Lower leg skin (tissue), 4 donors: ENCODE measurements at regions not wholly inside any gene's neighbourhood (a gene's known extent, or its start where the extent isn't known, plus 50 kb on each side); places are given as distances from the start of the nearest gene placed in this dataset.

ENCODE experiments used
- DNase-seq, 2 donors: peaks; one replicate each; pipeline ENCODE4 v3.0.0-alpha.2; 2019; ENCODE audit warnings: low spot score in 2 of 2
- H3K4me3 ChIP-seq: fragments of 200-600 bp; sonication (generic); 2 replicates; pipeline ENCODE4 v1.5.1; 2017; ENCODE audit warnings: mild to moderate bottlenecking, low read depth; ENCODE audit not compliant: poor library complexity, severe bottlenecking
- POLR2A ChIP-seq, 2 donors: fragments of 450-650 bp; IDR thresholded peaks; one replicate each; pipeline ENCODE4 v1.6.1; 2016 to 2017; ENCODE audit warnings: antibody characterized with exemption in 2 of 2, mild to moderate bottlenecking in 1 of 2, moderate library complexity in 1 of 2
- WGBS, 2 donors: methylation state at CpG; one replicate each; pipeline ENCODE4 v1.1.5; 2018; 5-methylcytosine and 5-hydroxymethylcytosine counted together
- intact Hi-C: fragments of 100-400 bp; cut with DNase I; formaldehyde crosslinking; loops from one replicate; pipeline ENCODE4 v1.15.0; 2023; ENCODE audit warnings: low total_unique reads
- TF ChIP-seq, protein P1 (sequence below), 3 donors: fragments of 450-650 bp; IDR thresholded peaks; one replicate each; pipeline ENCODE4 v1.5.1; 2016; ENCODE audit warnings: antibody characterized with exemption in 3 of 3, mild to moderate bottlenecking in 3 of 3, moderate library complexity in 2 of 3

DNA sequence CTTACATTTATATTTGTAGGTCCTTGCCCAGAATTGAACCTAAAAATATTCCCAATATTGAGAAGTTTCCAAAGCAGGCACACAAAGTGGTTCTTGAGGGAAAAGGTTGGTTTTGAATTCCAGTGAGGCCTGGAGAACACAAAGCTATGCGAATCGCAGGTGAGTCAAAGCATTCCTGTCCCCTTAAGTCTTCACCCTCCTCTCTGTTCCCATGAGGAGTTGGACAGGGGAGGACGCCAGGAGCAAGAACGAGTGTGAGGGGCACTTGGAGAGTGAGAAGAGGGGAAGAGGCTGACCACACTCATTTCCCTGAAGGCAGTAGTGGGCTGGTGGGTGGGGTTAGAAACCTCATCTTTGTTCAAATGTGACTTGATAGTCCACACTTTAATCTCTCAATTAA, 185.8 kb upstream of the EOMES start:
- 70 to 75% methylated on average over 4 of the region's 4 CpGs for WGBS, 2 donors
- intact Hi-C loops, result no loop called here
- H3K4me3 ChIP-seq, result no peak overlapping the region

GRCh38 chr3:27910456-27910855, 188.3 kb upstream of the EOMES start:
- WGBS, 2 donors, result 32 to 41% methylated on average over 4 of the region's 4 CpGs
- TF ChIP-seq, protein P1, sequence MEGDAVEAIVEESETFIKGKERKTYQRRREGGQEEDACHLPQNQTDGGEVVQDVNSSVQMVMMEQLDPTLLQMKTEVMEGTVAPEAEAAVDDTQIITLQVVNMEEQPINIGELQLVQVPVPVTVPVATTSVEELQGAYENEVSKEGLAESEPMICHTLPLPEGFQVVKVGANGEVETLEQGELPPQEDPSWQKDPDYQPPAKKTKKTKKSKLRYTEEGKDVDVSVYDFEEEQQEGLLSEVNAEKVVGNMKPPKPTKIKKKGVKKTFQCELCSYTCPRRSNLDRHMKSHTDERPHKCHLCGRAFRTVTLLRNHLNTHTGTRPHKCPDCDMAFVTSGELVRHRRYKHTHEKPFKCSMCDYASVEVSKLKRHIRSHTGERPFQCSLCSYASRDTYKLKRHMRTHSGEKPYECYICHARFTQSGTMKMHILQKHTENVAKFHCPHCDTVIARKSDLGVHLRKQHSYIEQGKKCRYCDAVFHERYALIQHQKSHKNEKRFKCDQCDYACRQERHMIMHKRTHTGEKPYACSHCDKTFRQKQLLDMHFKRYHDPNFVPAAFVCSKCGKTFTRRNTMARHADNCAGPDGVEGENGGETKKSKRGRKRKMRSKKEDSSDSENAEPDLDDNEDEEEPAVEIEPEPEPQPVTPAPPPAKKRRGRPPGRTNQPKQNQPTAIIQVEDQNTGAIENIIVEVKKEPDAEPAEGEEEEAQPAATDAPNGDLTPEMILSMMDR (IDR thresholded peaks at IDR 0.05), result no peak
- no peak for TF ChIP-seq POLR2A (IDR thresholded peaks at IDR 0.05)

More for the DNA sequence above, 185.8 kb upstream of the EOMES start:
- no peak for DNase-seq
- TF ChIP-seq, protein P1 (IDR thresholded peaks at IDR 0.05), result no peak
- no peak for TF ChIP-seq POLR2A (IDR thresholded peaks at IDR 0.05)

DNA sequence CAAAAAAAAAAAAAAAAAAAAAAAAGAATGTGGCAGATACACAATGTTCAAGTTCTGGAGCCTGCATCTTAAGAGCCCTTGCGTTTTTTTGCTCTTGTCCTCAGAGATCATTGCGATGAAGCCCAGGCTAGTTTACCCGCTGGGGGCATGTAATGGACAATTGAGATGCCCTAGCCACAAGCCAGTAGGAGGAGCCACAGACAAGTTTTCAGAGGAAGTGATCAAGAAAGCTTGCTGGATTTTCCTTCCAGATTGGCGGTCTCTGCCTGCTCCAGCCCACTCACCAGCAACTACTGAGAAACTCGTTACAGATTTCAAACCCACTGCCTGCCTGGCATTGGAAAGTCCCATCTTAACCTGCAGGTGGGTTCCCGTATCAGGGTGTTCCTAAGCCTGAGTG, 192.1 kb upstream of the EOMES start:
- intact Hi-C loops, result no loop called here

More at GRCh38 chr3:27910456-27910855, 188.3 kb upstream of the EOMES start:
- intact Hi-C loops, result no loop called here
- no peak for DNase-seq
- H3K4me3 ChIP-seq, result no peak overlapping the region

GRCh38 chr3:27923349-27924068, 201.4 kb upstream of the EOMES start:
- DNase-seq, result no peak
- intact Hi-C loops, result no loop called here
- TF ChIP-seq, protein P1 (IDR thresholded peaks at IDR 0.05), result no peak
- TF ChIP-seq POLR2A (IDR thresholded peaks at IDR 0.05), result no peak
- 77 to 87% methylated on average over 2 of the region's 2 CpGs for WGBS, 2 donors
- no peak overlapping the region for H3K4me3 ChIP-seq

More for the DNA sequence above, 192.1 kb upstream of the EOMES start:
- TF ChIP-seq, protein P1 (IDR thresholded peaks at IDR 0.05), result no peak
- TF ChIP-seq POLR2A (IDR thresholded peaks at IDR 0.05), result no peak
- DNase-seq, result no peak
- WGBS, 2 donors, result 75 to 83% methylated on average over 6 of the region's 6 CpGs
- no peak overlapping the region for H3K4me3 ChIP-seq

- no peak for DNase-seq
- H3K4me3 ChIP-seq, result no peak overlapping the region
- intact Hi-C loops, result no loop called here
- no peak for TF ChIP-seq POLR2A (IDR thresholded peaks at IDR 0.05)
- TF ChIP-seq, protein P1 (IDR thresholded peaks at IDR 0.05), result no peak
- 62 to 76% methylated on average over 1 of the region's 1 CpG for WGBS, 2 donors
Measured at GRCh38 chr3:27927882-27928281, 205.8 kb upstream of the EOMES start.
